GM23338 (cell line): ENCODE measurements at regions not wholly inside any gene's neighbourhood (a gene's known extent, or its start where the extent isn't known, plus 50 kb on each side); places are given as distances from the start of the nearest gene placed in this dataset.

Source experiments
- CREB1 ChIP-seq: fragments of 250-450 bp; sonication (Bioruptor Pico); IDR thresholded peaks from 2 replicates; pipeline ENCODE4 v1.5.0; 2020; ENCODE audit warnings: low read depth, mild to moderate bottlenecking, moderate library complexity
- ETS1 ChIP-seq: IDR thresholded peaks from 2 replicates; pipeline ENCODE4 v1.6.1; 2016; ENCODE audit warnings: antibody characterized with exemption
- EZH2 ChIP-seq: fragments of 200-600 bp; sonication (generic); IDR thresholded peaks from one replicate; pipeline ENCODE4 v1.8.0; 2017; ENCODE audit warnings: antibody characterized with exemption, mild to moderate bottlenecking, low read depth; ENCODE audit not compliant: unreplicated experiment
- EZH2phosphoT487 ChIP-seq: fragments of 200-600 bp; sonication (generic); IDR thresholded peaks from one replicate; pipeline ENCODE4 v1.8.1; 2018; ENCODE audit warnings: antibody characterized with exemption; ENCODE audit not compliant: unreplicated experiment
- POLR2AphosphoS5 ChIP-seq: IDR thresholded peaks from 2 replicates; pipeline ENCODE4 v1.6.1; 2016; ENCODE audit warnings: antibody characterized with exemption, low read depth
- TF ChIP-seq, protein P1 (sequence below), 2 experiments: fragments of 200-600 bp in 1 of 2; sonication (generic) in 1 of 2; conservative IDR thresholded peaks; 2 replicates each; pipeline versions ENCODE4 v1.5.1 to v1.6.1; 2016 to 2017; ENCODE audit warnings: antibody characterized with exemption in 2 of 2, low read depth in 2 of 2, mild to moderate bottlenecking in 2 of 2, moderate library complexity in 1 of 2

DNA sequence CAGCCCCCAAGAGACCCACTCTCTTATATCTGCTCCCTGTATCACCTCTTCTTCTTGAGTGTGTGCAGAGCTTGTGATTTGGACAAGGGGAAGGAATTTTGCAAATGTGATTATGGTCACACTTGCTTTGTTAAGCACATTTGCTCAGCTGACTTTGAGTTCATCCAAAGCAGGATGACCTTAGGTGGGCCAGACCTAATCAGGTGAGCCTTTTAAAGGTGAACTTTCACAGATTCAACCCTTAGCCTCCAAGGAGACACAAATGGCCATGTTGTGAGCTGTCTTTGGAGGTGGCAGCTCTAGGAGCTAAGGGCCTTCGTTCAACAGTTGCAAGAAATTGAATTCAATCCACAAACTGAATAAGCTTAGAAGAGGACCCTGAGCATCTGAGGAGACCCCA is 147.8 kb downstream of the DEFB131A start:
- TF ChIP-seq, protein P1, sequence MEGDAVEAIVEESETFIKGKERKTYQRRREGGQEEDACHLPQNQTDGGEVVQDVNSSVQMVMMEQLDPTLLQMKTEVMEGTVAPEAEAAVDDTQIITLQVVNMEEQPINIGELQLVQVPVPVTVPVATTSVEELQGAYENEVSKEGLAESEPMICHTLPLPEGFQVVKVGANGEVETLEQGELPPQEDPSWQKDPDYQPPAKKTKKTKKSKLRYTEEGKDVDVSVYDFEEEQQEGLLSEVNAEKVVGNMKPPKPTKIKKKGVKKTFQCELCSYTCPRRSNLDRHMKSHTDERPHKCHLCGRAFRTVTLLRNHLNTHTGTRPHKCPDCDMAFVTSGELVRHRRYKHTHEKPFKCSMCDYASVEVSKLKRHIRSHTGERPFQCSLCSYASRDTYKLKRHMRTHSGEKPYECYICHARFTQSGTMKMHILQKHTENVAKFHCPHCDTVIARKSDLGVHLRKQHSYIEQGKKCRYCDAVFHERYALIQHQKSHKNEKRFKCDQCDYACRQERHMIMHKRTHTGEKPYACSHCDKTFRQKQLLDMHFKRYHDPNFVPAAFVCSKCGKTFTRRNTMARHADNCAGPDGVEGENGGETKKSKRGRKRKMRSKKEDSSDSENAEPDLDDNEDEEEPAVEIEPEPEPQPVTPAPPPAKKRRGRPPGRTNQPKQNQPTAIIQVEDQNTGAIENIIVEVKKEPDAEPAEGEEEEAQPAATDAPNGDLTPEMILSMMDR (conservative IDR thresholded peaks at IDR 0.05; ENCODE audit: low read depth in 2 of 2), result no peak
- no peak for TF ChIP-seq POLR2AphosphoS5
- TF ChIP-seq CREB1 (CRISPR knock-in tag), result no peak
- no peak for TF ChIP-seq EZH2phosphoT487
- TF ChIP-seq ETS1, result no peak
- TF ChIP-seq EZH2, result no peak
